GM23248 (cell line): ENCODE measurements at regions not wholly inside any gene's neighbourhood (a gene's known extent, or its start where the extent isn't known, plus 50 kb on each side); places are given as distances from the start of the nearest gene placed in this dataset.

Source experiments
- EZH2 ChIP-seq: fragments of 200-600 bp; sonication (generic); IDR thresholded peaks from 2 replicates; pipeline ENCODE4 v1.6.1; 2018; ENCODE audit warnings: antibody characterized with exemption, mild to moderate bottlenecking; ENCODE audit not compliant: insufficient read depth, poor library complexity, severe bottlenecking
- EZH2phosphoT487 ChIP-seq: fragments of 200-600 bp; sonication (generic); IDR thresholded peaks from 2 replicates; pipeline ENCODE4 v1.6.1; 2018; ENCODE audit warnings: antibody characterized with exemption, moderate library complexity, mild to moderate bottlenecking, low read depth; ENCODE audit not compliant: insufficient read depth

- no peak for TF ChIP-seq EZH2
- TF ChIP-seq EZH2phosphoT487, result no peak
These were observed 239.1 kb upstream of the NCAM1 start for GRCh38 chr11:112722148-112722547.
